Ectodermal cell (in vitro differentiated cells): ENCODE measurements at regions not wholly inside any gene's neighbourhood (a gene's known extent, or its start where the extent isn't known, plus 50 kb on each side); places are given as distances from the start of the nearest gene placed in this dataset.

ENCODE experiments used
- H3K27ac ChIP-seq: 2 replicates; pipeline ENCODE4 v1.7.0; 2013; ENCODE audit warnings: mild to moderate bottlenecking, low read depth, low read length; ENCODE audit not compliant: insufficient read depth, poor library complexity, severe bottlenecking
- H3K27me3 ChIP-seq: 2 replicates; pipeline ENCODE4 v1.7.0; 2013; ENCODE audit warnings: mild to moderate bottlenecking, low read length; ENCODE audit not compliant: insufficient read depth, control insufficient read depth, poor library complexity, severe bottlenecking
- H3K36me3 ChIP-seq: one replicate; pipeline ENCODE4 v1.7.0; 2013; ENCODE audit warnings: low read length; ENCODE audit not compliant: control insufficient read depth, insufficient read depth
- H3K4me1 ChIP-seq: one replicate; pipeline ENCODE4 v1.7.0; 2013; ENCODE audit warnings: low read length; ENCODE audit not compliant: control insufficient read depth, insufficient read depth
- H3K4me3 ChIP-seq: 2 replicates; pipeline ENCODE4 v1.7.0; 2013; ENCODE audit warnings: low read depth, low read length, control low read depth; ENCODE audit not compliant: insufficient read depth
- H3K9me3 ChIP-seq: 2 replicates; pipeline ENCODE4 v1.7.0; 2013; ENCODE audit warnings: mild to moderate bottlenecking, low read length, moderate library complexity; ENCODE audit not compliant: control insufficient read depth
- WGBS, 2 experiments: methylation state at CpG; one replicate each; pipeline ENCODE4 v1.1.7; 2013; ENCODE audit warnings: missing lambda C conversion rate in 2 of 2; 5-methylcytosine and 5-hydroxymethylcytosine counted together

- H3K4me3 ChIP-seq, result peak overlapping the region; percentile 1
- no peaks in the 10 kb centered on the region for H3K36me3 ChIP-seq
- no peaks in the 10 kb centered on the region for H3K27me3 ChIP-seq
- WGBS, 2 experiments, result 78 to 82% methylated on average over 8 of the region's 8 CpGs
- peak overlapping the region; percentile 96 for H3K27ac ChIP-seq
- no peaks in the 10 kb centered on the region for H3K9me3 ChIP-seq
- H3K4me1 ChIP-seq, result peaks cover 52% of the 10 kb centered on the region
These were observed 306.9 kb downstream of the TTLL7 start for GRCh38 chr1:83691953-83692500.

GRCh38 chr1:83689921-83690868 is 308.7 kb downstream of the TTLL7 start:
- H3K4me1 ChIP-seq, result peaks cover 40% of the 10 kb centered on the region
- no peaks in the 10 kb centered on the region for H3K9me3 ChIP-seq
- no peak overlapping the region for H3K4me3 ChIP-seq
- H3K36me3 ChIP-seq, result no peaks in the 10 kb centered on the region
- 89 to 90% methylated on average over 6 of the region's 6 CpGs for WGBS, 2 experiments
- no peaks in the 10 kb centered on the region for H3K27me3 ChIP-seq
- H3K27ac ChIP-seq, result no peak overlapping the region

DNA sequence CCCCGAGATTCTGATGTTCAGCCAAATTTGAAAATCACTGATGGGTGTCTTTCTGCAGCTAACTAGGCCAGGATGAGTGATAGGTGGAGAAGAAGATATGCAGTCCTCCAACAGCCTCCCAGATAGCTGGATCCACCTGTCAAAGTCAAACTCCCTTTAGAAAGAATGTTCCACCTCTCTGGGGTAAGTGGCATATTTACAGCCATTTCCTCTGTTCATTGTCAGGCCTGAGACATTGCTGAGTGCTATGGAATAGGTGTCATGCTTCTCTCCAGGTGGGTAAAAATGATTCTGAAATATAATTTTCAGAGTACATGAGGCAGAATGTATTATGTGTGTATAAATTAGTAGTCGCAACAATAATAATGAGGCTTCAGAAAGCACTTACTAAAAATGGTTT is 316.8 kb downstream of the TTLL7 start:
- H3K4me3 ChIP-seq, result no peak overlapping the region
- no peaks in the 10 kb centered on the region for H3K27me3 ChIP-seq
- H3K27ac ChIP-seq, result no peak overlapping the region
- no peaks in the 10 kb centered on the region for H3K4me1 ChIP-seq
- H3K36me3 ChIP-seq, result no peaks in the 10 kb centered on the region
- 92 to 100% methylated on average over 2 of the region's 2 CpGs for WGBS, 2 experiments
- H3K9me3 ChIP-seq, result no peaks in the 10 kb centered on the region

GRCh38 chr1:83676106-83676505 is 322.8 kb downstream of the TTLL7 start:
- no peak overlapping the region for H3K4me3 ChIP-seq
- no peak overlapping the region for H3K27ac ChIP-seq
- H3K4me1 ChIP-seq, result no peaks in the 10 kb centered on the region
- no peaks in the 10 kb centered on the region for H3K9me3 ChIP-seq
- no peaks in the 10 kb centered on the region for H3K36me3 ChIP-seq
- 96 to 99% methylated on average over 3 of the region's 3 CpGs for WGBS, 2 experiments
- no peaks in the 10 kb centered on the region for H3K27me3 ChIP-seq

GRCh38 chr1:83673312-83673711 is 325.6 kb downstream of the TTLL7 start:
- Histone ChIP-seq H3K36me3 (no peaks in the 10 kb centered on the region), H3K27me3 (no peaks in the 10 kb centered on the region), H3K4me3 (no peak overlapping the region), H3K4me1 (no peaks in the 10 kb centered on the region), H3K27ac (no peak overlapping the region), H3K9me3 (no peaks in the 10 kb centered on the region)
- WGBS, 2 experiments, result 100% methylated on average over 1 of the region's 1 CpG; no CpG with 5 or more reads in 1 of the 2 experiments

DNA sequence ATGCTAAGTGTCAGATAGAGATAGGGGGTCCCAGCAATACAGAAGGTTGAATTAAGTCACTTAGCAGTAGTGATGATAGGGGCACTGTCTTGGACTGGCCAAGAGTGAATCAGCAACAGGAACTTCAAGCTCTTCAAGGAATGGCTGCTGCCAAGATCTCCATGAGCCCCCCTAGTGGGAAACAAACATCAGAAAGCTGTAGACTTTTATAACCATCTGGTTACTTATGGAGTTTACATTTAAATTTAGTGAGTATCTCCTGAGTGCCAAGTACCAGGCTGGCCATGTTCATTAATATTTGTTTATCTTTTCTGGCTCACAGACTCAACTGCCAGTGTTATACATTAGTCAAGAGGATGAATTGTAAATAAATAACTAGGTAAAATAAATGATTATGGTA is 327.3 kb downstream of the TTLL7 start:
- no peaks in the 10 kb centered on the region for H3K4me1 ChIP-seq
- H3K27me3 ChIP-seq, result no peaks in the 10 kb centered on the region
- no peaks in the 10 kb centered on the region for H3K9me3 ChIP-seq
- no peaks in the 10 kb centered on the region for H3K36me3 ChIP-seq
- no peak overlapping the region for H3K4me3 ChIP-seq
- H3K27ac ChIP-seq, result no peak overlapping the region

- Histone ChIP-seq H3K9me3 (no peaks in the 10 kb centered on the region), H3K27me3 (no peaks in the 10 kb centered on the region), H3K4me3 (no peak overlapping the region), H3K4me1 (no peaks in the 10 kb centered on the region), H3K36me3 (no peaks in the 10 kb centered on the region), H3K27ac (no peak overlapping the region)
- WGBS, 2 experiments, result 94 to 100% methylated on average over 2 of the region's 2 CpGs
These were observed 327.9 kb downstream of the TTLL7 start for GRCh38 chr1:83670909-83671565.

DNA sequence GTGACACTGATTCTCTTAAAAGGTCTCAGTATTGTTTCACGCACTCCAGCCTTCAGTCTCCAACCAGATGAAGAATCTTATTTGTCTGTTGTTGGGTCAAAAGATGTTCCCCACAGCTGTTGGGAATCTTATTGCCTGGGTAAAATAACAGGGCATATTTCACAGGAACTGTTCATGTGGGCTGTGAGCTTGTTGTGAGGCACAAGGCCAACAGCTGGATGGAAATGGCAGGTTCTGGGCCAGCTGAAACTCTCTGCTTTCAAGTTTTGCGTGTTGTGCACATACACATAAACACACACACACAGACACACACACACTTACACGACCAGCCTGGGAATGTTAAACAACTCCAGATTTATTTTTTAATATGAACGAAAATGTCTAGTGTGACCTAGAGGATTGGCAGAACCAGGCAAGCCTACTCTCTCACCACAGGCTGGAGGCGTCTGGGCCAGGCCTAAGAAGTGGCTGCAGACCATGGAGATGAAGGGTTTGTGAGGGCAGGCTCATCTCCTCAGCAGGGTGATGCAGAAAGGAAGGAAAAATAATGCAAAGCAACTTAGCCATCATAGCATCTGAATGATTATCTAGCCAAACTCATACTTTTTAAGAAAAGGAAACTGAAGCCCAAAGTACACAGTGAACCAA is 357.0 kb downstream of the TTLL7 start:
- WGBS, 2 experiments, result 89 to 90% methylated on average over 5 of the region's 5 CpGs
- Histone ChIP-seq H3K9me3 (no peaks in the 10 kb centered on the region), H3K27ac (no peak overlapping the region), H3K4me3 (no peak overlapping the region), H3K36me3 (no peaks in the 10 kb centered on the region), H3K4me1 (peaks cover 10% of the 10 kb centered on the region), H3K27me3 (no peaks in the 10 kb centered on the region)

GRCh38 chr1:83641206-83641658 is 357.7 kb downstream of the TTLL7 start:
- Histone ChIP-seq H3K27ac (no peak overlapping the region), H3K27me3 (no peaks in the 10 kb centered on the region), H3K36me3 (no peaks in the 10 kb centered on the region), H3K4me1 (peaks cover 10% of the 10 kb centered on the region), H3K9me3 (no peaks in the 10 kb centered on the region), H3K4me3 (no peak overlapping the region)
- WGBS, 2 experiments, result 22 to 54% methylated on average over 3 to 5 of the region's 5 CpGs

DNA sequence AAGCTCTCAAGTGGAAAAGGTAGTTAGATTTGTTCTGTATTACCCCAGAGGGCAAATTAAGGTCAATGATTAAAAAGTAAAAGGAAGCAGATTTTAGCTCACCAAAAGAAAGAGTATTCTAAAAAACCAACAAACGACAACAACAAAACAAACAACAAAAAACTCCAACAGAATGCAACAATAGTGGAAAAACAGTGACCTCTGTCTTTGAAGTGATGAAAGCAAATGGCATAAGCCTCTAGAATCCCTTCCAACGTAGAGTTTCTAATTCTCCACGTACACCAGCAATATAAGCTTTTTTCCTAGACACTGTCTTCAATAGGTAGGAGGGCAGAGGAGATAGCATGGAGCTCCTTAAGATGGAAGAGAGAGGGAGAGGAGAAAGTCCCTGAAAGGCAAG is 359.1 kb downstream of the TTLL7 start:
- no peak overlapping the region for H3K27ac ChIP-seq
- H3K4me3 ChIP-seq, result no peak overlapping the region

More for the DNA sequence above, 359.1 kb downstream of the TTLL7 start:
- H3K9me3 ChIP-seq, result no peaks in the 10 kb centered on the region
- 61 to 95% methylated on average over 2 to 3 of the region's 3 CpGs for WGBS, 2 experiments
- no peaks in the 10 kb centered on the region for H3K27me3 ChIP-seq
- no peaks in the 10 kb centered on the region for H3K36me3 ChIP-seq
- peaks cover 10% of the 10 kb centered on the region for H3K4me1 ChIP-seq
